Breast epithelium (tissue), 3 donors: ENCODE measurements at regions not wholly inside any gene's neighbourhood (a gene's known extent, or its start where the extent isn't known, plus 50 kb on each side); places are given as distances from the start of the nearest gene placed in this dataset.

ENCODE experiments used
- POLR2A ChIP-seq: fragments of 450-650 bp; IDR thresholded peaks from one replicate; pipeline ENCODE4 v1.6.1; 2016; ENCODE audit warnings: antibody characterized with exemption, mild to moderate bottlenecking, moderate library complexity
- POLR2AphosphoS5 ChIP-seq, 3 donors: sonication (generic); formaldehyde crosslinking; IDR thresholded peaks; one replicate each; pipeline ENCODE4 v1.6.1; 2017; ENCODE audit warnings: antibody characterized with exemption in 3 of 3
- TF ChIP-seq, protein P1 (sequence below), 3 donors: fragments of 450-650 bp; IDR thresholded peaks; one replicate each; pipeline ENCODE4 v1.5.1; 2016 to 2017; ENCODE audit warnings: antibody characterized with exemption in 3 of 3, mild to moderate bottlenecking in 3 of 3, moderate library complexity in 3 of 3

DNA sequence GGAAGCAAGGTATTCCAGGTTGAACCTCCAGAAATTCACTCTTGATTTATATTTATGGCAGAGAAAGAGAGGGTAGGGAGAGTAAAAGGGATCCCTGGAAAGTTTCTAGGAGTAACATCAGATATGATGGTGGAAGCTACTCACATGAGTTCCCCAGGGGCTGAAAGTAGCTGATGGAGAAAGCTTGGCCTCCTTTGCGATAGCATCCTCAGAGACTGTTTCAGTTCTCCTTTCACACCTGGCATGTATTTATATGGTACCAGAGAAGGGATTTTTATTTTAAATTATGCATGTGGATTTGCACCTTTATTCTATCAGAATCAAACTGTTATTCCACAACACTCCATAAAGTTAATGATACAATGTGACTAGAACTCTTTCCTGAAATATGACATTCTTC is 126.3 kb upstream of the OSR1 start:
- TF ChIP-seq POLR2AphosphoS5 (IDR thresholded peaks at IDR 0.05) (no peak), POLR2A (no peak)
- TF ChIP-seq, protein P1, sequence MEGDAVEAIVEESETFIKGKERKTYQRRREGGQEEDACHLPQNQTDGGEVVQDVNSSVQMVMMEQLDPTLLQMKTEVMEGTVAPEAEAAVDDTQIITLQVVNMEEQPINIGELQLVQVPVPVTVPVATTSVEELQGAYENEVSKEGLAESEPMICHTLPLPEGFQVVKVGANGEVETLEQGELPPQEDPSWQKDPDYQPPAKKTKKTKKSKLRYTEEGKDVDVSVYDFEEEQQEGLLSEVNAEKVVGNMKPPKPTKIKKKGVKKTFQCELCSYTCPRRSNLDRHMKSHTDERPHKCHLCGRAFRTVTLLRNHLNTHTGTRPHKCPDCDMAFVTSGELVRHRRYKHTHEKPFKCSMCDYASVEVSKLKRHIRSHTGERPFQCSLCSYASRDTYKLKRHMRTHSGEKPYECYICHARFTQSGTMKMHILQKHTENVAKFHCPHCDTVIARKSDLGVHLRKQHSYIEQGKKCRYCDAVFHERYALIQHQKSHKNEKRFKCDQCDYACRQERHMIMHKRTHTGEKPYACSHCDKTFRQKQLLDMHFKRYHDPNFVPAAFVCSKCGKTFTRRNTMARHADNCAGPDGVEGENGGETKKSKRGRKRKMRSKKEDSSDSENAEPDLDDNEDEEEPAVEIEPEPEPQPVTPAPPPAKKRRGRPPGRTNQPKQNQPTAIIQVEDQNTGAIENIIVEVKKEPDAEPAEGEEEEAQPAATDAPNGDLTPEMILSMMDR (IDR thresholded peaks at IDR 0.05): no peak
